ENCODE measurements at regions not wholly inside any gene's neighbourhood (a gene's known extent, or its start where the extent isn't known, plus 50 kb on each side); places are given as distances from the start of the nearest gene placed in this dataset.

- Histone ChIP-seq H3K9me3 (no peaks in the 10 kb centered on the region), H3K4me1 (no peaks in the 10 kb centered on the region), H3K27me3 (no peaks in the 10 kb centered on the region), H3K27ac (no peak overlapping the region), H3K4me3 (no peak overlapping the region), H3K36me3 (no peaks in the 10 kb centered on the region)
- TF ChIP-seq POLR2A (IDR thresholded peaks at IDR 0.05): no peak
- no peak for TF ChIP-seq CTCF (IDR thresholded peaks at IDR 0.05)
- DNase-seq: no peak
Measured at GRCh38 chr3:6439226-6439625, 421.7 kb upstream of the GRM7 start.

- no peak for DNase-seq
- Histone ChIP-seq H3K27me3 (no peaks in the 10 kb centered on the region), H3K27ac (no peak overlapping the region), H3K4me3 (no peak overlapping the region), H3K4me1 (no peaks in the 10 kb centered on the region), H3K36me3 (no peaks in the 10 kb centered on the region), H3K9me3 (no peaks in the 10 kb centered on the region)
- TF ChIP-seq CTCF (IDR thresholded peaks at IDR 0.05): no peak
- TF ChIP-seq POLR2A (IDR thresholded peaks at IDR 0.05): no peak
Measured at GRCh38 chr3:6439824-6440223, 421.1 kb upstream of the GRM7 start.

GRCh38 chr3:6444888-6445658, 415.8 kb upstream of the GRM7 start:
- Histone ChIP-seq H3K27ac (no peak overlapping the region), H3K9me3 (no peaks in the 10 kb centered on the region), H3K4me1 (no peaks in the 10 kb centered on the region), H3K36me3 (no peaks in the 10 kb centered on the region), H3K4me3 (no peak overlapping the region), H3K27me3 (no peaks in the 10 kb centered on the region)
- TF ChIP-seq CTCF (IDR thresholded peaks at IDR 0.05) (no peak), POLR2A (IDR thresholded peaks at IDR 0.05) (no peak)
- DNase-seq: no peak

GRCh38 chr3:6447166-6447801, 413.6 kb upstream of the GRM7 start:
- Histone ChIP-seq H3K27me3 (no peaks in the 10 kb centered on the region), H3K4me3 (no peak overlapping the region), H3K27ac (no peak overlapping the region), H3K4me1 (no peaks in the 10 kb centered on the region), H3K36me3 (no peaks in the 10 kb centered on the region), H3K9me3 (no peaks in the 10 kb centered on the region)
- TF ChIP-seq POLR2A (IDR thresholded peaks at IDR 0.05) (no peak), CTCF (IDR thresholded peaks at IDR 0.05) (no peak)
- DNase-seq: no peak

- Histone ChIP-seq H3K4me3 (no peak overlapping the region), H3K27ac (no peak overlapping the region), H3K4me1 (no peaks in the 10 kb centered on the region), H3K36me3 (no peaks in the 10 kb centered on the region), H3K27me3 (no peaks in the 10 kb centered on the region), H3K9me3 (no peaks in the 10 kb centered on the region)
- DNase-seq: no peak
- no peak for TF ChIP-seq POLR2A (IDR thresholded peaks at IDR 0.05)
- TF ChIP-seq CTCF (IDR thresholded peaks at IDR 0.05): no peak
Measured at GRCh38 chr3:6448011-6448410, 412.9 kb upstream of the GRM7 start.

Measured in Peyer's patch (tissue), 4 donors.